CD14-positive monocyte (primary cell): ENCODE measurements at regions not wholly inside any gene's neighbourhood (a gene's known extent, or its start where the extent isn't known, plus 50 kb on each side); places are given as distances from the start of the nearest gene placed in this dataset.

Experiments used
- DNase-seq, 3 donors: peaks; one replicate each; pipeline ENCODE4 v3.0.0-alpha.2; 2011 to 2022
- H2AFZ ChIP-seq: 2 replicates; pipeline ENCODE4 v1.6.0; 2012; ENCODE audit warnings: mild to moderate bottlenecking, low read depth, low read length, inconsistent platforms; ENCODE audit not compliant: insufficient read depth, poor library complexity, severe bottlenecking
- H3K27ac ChIP-seq, 2 donors: 1 replicate in 1 of 2; 2 replicates in 1 of 2; pipeline ENCODE4 v1.5.1; 2012 to 2013; ENCODE audit warnings: low read length in 2 of 2, control low read depth in 1 of 2, inconsistent platforms in 1 of 2, low read depth in 1 of 2, mild to moderate bottlenecking in 1 of 2
- H3K27me3 ChIP-seq, 2 donors: one replicate each; pipeline versions ENCODE4 v1.6.0 to v1.6.1; 2011 to 2013; ENCODE audit warnings: low read length in 2 of 2; ENCODE audit not compliant: control insufficient read depth in 2 of 2, insufficient read depth in 2 of 2
- H3K36me3 ChIP-seq, 2 donors: replicated peaks in 1 of 2; 1 replicate in 1 of 2; 2 replicates in 1 of 2; pipeline versions ENCODE4 v1.5.1 to v1.6.1; 2012 to 2013; ENCODE audit warnings: low read length in 2 of 2, control low read depth in 1 of 2, inconsistent platforms in 1 of 2, mild to moderate bottlenecking in 1 of 2; ENCODE audit not compliant: insufficient read depth in 2 of 2, control insufficient read depth in 1 of 2
- H3K4me1 ChIP-seq, 2 donors: 1 replicate in 1 of 2; 2 replicates in 1 of 2; pipeline versions ENCODE4 v1.5.1 to v1.6.1; 2012 to 2013; ENCODE audit warnings: low read length in 2 of 2, control low read depth in 1 of 2, inconsistent platforms in 1 of 2, mild to moderate bottlenecking in 1 of 2, moderate library complexity in 1 of 2; ENCODE audit not compliant: insufficient read depth in 2 of 2, control insufficient read depth in 1 of 2
- H3K4me2 ChIP-seq: replicated peaks from 2 replicates; pipeline ENCODE3; 2012; ENCODE audit warnings: low read length, moderate library complexity, mild to moderate bottlenecking; ENCODE audit not compliant: poor library complexity, severe bottlenecking; ENCODE audit errors: extremely low read depth
- H3K4me3 ChIP-seq, 3 experiments: fragments of 200-600 bp in 1 of 3; sonication (generic) in 1 of 3; replicated peaks in 1 of 3; 1 replicate in 2 of 3; 2 replicates in 1 of 3; pipeline ENCODE4 v1.5.1; 2011 to 2013; ENCODE audit warnings: low read length in 3 of 3, mild to moderate bottlenecking in 3 of 3, control low read depth in 2 of 3, low read depth in 2 of 3, inconsistent platforms in 1 of 3, moderate library complexity in 1 of 3
- H3K79me2 ChIP-seq: 2 replicates; pipeline ENCODE4 v1.6.0; 2012; ENCODE audit warnings: mild to moderate bottlenecking, control low read depth, inconsistent platforms, low read length, moderate library complexity; ENCODE audit not compliant: insufficient read depth
- H3K9ac ChIP-seq: 2 replicates; pipeline ENCODE4 v1.6.0; 2017; ENCODE audit warnings: low read length, mild to moderate bottlenecking; ENCODE audit not compliant: insufficient read depth, poor library complexity, severe bottlenecking
- H3K9me3 ChIP-seq, 2 donors: replicated peaks in 1 of 2; 1 replicate in 1 of 2; 2 replicates in 1 of 2; pipeline versions ENCODE4 v1.5.1 to v1.6.1; 2012 to 2013; ENCODE audit warnings: low read length in 2 of 2, control low read depth in 1 of 2; ENCODE audit not compliant: control insufficient read depth in 1 of 2, insufficient read depth in 1 of 2
- H4K20me1 ChIP-seq: 2 replicates; pipeline ENCODE4 v1.6.0; 2012; ENCODE audit warnings: mild to moderate bottlenecking, low read length, control low read depth, moderate library complexity; ENCODE audit not compliant: insufficient read depth
- H3K27ac Mint-ChIP-seq, 7 donors: one replicate each; pipeline ENCODE4 v1.8.0; 2020; ENCODE audit warnings: mild to moderate bottlenecking in 7 of 7, mixed read lengths in 7 of 7, moderate library complexity in 6 of 7, inconsistent platforms in 2 of 7
- H3K27me3 Mint-ChIP-seq, 3 donors: one replicate each; pipeline ENCODE4 v1.8.0; 2021 to 2022; ENCODE audit warnings: low read depth in 3 of 3, mild to moderate bottlenecking in 3 of 3, mixed read lengths in 3 of 3, moderate library complexity in 3 of 3, inconsistent platforms in 1 of 3
- H3K36me3 Mint-ChIP-seq, 2 donors: one replicate each; pipeline ENCODE4 v1.8.0; 2020; ENCODE audit warnings: mixed read lengths in 2 of 2, inconsistent platforms in 1 of 2, mild to moderate bottlenecking in 1 of 2
- H3K4me1 Mint-ChIP-seq: one replicate; pipeline ENCODE4 v1.8.0; 2020; ENCODE audit warnings: mild to moderate bottlenecking, mixed read lengths
- H3K4me3 Mint-ChIP-seq, 2 donors: one replicate each; pipeline ENCODE4 v1.8.0; 2020; ENCODE audit warnings: mild to moderate bottlenecking in 2 of 2, mixed read lengths in 2 of 2, moderate library complexity in 1 of 2
- H3K9me3 Mint-ChIP-seq, 7 donors: one replicate each; pipeline ENCODE4 v1.8.0; 2020 to 2022; ENCODE audit warnings: mixed read lengths in 7 of 7, mild to moderate bottlenecking in 6 of 7, moderate library complexity in 6 of 7, inconsistent platforms in 2 of 7
- WGBS: methylation state at CpG from one replicate; pipeline ENCODE4 v1.1.5; 2013; ENCODE audit warnings: missing lambda C conversion rate; ENCODE audit not compliant: insufficient coverage; 5-methylcytosine and 5-hydroxymethylcytosine counted together
- intact Hi-C, 2 donors: fragments of 100-400 bp; cut with micrococcal nuclease; formaldehyde crosslinking; loops; one replicate each; pipeline versions ENCODE4 v1.15.0 to v1.15.1; 2023
- TF ChIP-seq, protein P1 (sequence below): fragments of 200-600 bp; IDR thresholded peaks from one replicate; pipeline ENCODE4 v1.8.0; 2022; ENCODE audit warnings: antibody characterized with exemption, mild to moderate bottlenecking

GRCh38 chr3:171965067-171965712 lies 74.2 kb upstream of the FNDC3B start:
- H3K4me1 ChIP-seq: peaks cover 59 to 66% of the 10 kb centered on the region in 2 donors
- Mint-ChIP-seq H3K9me3 (peaks cover 0 to 3% (median 0%) of the 10 kb centered on the region in 7 donors), H3K4me1 (peaks cover 59% of the 10 kb centered on the region), H3K4me3 (no peak overlapping the region), H3K36me3 (peaks cover 0 to 2% of the 10 kb centered on the region in 2 donors), H3K27me3 (peaks cover 0 to 2% (median 0%) of the 10 kb centered on the region in 3 donors), H3K27ac (peak overlapping the region in 4 of 7 donors; percentile 19 to 95 (median 75))
- H3K9ac ChIP-seq: no peak overlapping the region
- TF ChIP-seq, protein P1, sequence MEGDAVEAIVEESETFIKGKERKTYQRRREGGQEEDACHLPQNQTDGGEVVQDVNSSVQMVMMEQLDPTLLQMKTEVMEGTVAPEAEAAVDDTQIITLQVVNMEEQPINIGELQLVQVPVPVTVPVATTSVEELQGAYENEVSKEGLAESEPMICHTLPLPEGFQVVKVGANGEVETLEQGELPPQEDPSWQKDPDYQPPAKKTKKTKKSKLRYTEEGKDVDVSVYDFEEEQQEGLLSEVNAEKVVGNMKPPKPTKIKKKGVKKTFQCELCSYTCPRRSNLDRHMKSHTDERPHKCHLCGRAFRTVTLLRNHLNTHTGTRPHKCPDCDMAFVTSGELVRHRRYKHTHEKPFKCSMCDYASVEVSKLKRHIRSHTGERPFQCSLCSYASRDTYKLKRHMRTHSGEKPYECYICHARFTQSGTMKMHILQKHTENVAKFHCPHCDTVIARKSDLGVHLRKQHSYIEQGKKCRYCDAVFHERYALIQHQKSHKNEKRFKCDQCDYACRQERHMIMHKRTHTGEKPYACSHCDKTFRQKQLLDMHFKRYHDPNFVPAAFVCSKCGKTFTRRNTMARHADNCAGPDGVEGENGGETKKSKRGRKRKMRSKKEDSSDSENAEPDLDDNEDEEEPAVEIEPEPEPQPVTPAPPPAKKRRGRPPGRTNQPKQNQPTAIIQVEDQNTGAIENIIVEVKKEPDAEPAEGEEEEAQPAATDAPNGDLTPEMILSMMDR: no peak
- intact Hi-C loops: loop anchor here in 1 of 2 donors (5.0 kb wide), 1 partner anchor 72 kb away; the partner anchor contains the start of gene FNDC3B
- peaks cover 4% of the 10 kb centered on the region for H3K79me2 ChIP-seq
- H3K9me3 ChIP-seq: no peaks in the 10 kb centered on the region
- no peaks in the 10 kb centered on the region for H4K20me1 ChIP-seq
- H3K4me2 ChIP-seq: no peak overlapping the region
- H3K27ac ChIP-seq: peak overlapping the region in 1 of 2 donors; percentile 45
- WGBS: 83% methylated on average over 1 of the region's 6 CpGs
- no peak overlapping the region for H3K4me3 ChIP-seq
- H3K36me3 ChIP-seq: no peaks in the 10 kb centered on the region
- no peak overlapping the region for H2AFZ ChIP-seq
- peak in 1 of 3 donors; percentile 19 for DNase-seq
- H3K27me3 ChIP-seq: no peaks in the 10 kb centered on the region

- no peaks in the 10 kb centered on the region for H4K20me1 ChIP-seq
- H3K9ac ChIP-seq: peak overlapping the region; percentile 45
- no peak for DNase-seq
- H3K4me3 ChIP-seq: peak overlapping the region in 2 of 3 experiments; percentile 4 to 46
- H3K27ac Mint-ChIP-seq: peak overlapping the region; percentile 93 to 97 (median 95)
- TF ChIP-seq, protein P1: no peak
- H3K79me2 ChIP-seq: peaks cover 4% of the 10 kb centered on the region
- H3K4me3 Mint-ChIP-seq: peak overlapping the region; percentile 16 to 40
- H3K4me2 ChIP-seq: peak overlapping the region; percentile 48
- no peaks in the 10 kb centered on the region for H3K27me3 ChIP-seq
- no CpG with 5 or more reads among the region's 3 CpGs for WGBS
- H3K27me3 Mint-ChIP-seq: no peaks in the 10 kb centered on the region
- H3K27ac ChIP-seq: peak overlapping the region; percentile 79 to 93
- H3K9me3 ChIP-seq: no peaks in the 10 kb centered on the region
- no peaks in the 10 kb centered on the region for H3K36me3 ChIP-seq
- peak overlapping the region; percentile 25 for H2AFZ ChIP-seq
- H3K4me1 ChIP-seq: peaks cover 60 to 66% of the 10 kb centered on the region in 2 donors
- peaks cover 0 to 2% of the 10 kb centered on the region in 2 donors for H3K36me3 Mint-ChIP-seq
- intact Hi-C loops: loop anchor here in 1 of 2 donors (5.0 kb wide), 1 partner anchor 71 kb away; the partner anchor contains the start of gene FNDC3B
- H3K4me1 Mint-ChIP-seq: peaks cover 56% of the 10 kb centered on the region
- peaks cover 0 to 3% (median 0%) of the 10 kb centered on the region in 7 donors for H3K9me3 Mint-ChIP-seq
These were observed 72.7 kb upstream of the FNDC3B start for GRCh38 chr3:171966533-171967136.
